Bone marrow (tissue), 2 donors: ENCODE measurements at regions not wholly inside any gene's neighbourhood (a gene's known extent, or its start where the extent isn't known, plus 50 kb on each side); places are given as distances from the start of the nearest gene placed in this dataset.
"Not testable (repeated sequence)": the region's sequence is repeated elsewhere in the genome, so short reads cannot be mapped to it uniquely, and the experiment has no call there.

ENCODE experiments used
- DNase-seq, 2 donors: peaks; one replicate each; lab custom pipeline; 2025; lab: John Stamatoyannopoulos, UW

DNA sequence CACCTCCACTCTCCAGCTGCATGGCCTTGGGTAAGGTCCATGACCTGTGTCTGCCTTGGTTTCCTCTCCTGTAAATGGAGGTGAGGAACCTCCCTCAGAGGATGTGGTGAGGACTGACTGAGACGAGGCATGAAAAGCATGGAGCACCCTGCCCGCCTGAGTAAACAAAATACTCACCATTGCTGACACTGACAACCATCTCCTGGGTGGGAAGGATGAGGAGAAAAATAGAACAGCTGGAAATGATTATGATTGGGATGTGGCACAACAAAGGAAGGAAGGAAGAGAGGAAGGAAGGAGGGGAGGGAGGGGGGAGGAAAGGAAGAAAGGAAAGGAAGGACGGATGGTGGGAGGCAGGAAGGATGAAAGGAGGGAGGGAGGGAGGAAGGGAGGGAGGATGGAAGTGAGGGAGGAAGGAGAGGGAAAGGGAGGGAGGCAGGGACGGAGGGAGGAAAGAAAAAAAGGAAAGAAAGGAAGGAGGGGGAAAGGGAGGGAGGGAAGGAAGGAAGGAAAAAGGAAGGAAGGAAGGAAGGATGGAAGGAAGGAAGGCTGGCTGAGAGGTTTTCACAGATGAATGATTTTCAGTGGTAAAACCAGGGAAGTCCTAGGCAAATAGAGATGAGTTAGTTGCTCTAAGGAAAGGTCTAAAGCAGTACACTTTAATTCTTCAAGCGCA is 276.5 kb upstream of the XYLT1 start:
- no peak for DNase-seq

DNA sequence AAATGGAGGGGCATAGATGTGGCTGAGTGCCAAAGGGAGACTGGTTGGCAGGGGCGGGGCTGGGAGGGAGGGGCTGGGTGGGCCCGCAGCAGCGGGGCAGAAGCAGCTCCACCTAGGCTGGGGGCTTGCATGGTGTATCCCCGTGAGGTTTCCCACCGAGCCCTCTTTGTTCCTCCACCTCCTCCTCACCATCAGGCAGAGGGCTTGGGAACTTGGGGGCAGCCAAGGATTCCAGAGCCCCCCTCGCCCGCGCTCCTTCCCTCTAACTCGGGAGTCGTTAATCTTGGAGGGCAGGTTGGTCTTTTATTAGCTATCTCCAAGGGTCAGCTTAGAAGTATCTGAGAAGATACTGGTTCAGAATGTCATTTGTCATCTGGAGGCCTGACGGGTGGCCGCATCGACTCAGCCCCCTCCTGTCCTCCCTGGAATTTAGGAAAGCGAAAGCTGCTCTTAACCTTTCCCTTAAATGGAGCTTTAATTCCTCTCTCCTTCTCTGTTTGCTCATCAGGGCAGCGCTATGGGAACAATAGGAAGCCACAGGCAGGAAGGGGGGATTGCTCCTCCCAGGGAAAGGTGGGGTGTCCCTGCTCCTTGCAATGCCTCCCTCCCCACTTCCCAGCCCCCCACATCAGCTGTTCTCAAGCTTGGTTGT is 274.3 kb upstream of the XYLT1 start:
- no peak for DNase-seq

DNA sequence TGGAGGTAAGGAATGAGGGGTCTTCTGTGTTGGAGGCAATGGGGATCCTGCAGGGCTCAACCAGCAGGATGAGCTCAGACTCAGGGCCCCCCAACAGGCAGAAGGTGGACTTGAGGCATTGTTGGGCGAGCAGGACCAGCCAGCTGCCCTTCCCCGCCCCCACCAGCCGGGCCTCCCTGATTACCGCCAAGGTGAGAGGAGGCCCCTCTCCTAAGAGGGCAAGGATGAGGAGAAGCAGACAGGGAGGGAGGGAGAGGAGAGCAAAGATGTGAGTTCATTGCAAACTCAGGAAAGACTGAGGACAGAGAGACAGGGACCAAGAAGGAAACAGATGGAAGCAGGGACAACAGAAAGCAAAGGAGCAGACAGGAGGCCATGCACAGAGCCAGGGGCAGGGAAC is 272.8 kb upstream of the XYLT1 start:
- DNase-seq: no peak

DNA sequence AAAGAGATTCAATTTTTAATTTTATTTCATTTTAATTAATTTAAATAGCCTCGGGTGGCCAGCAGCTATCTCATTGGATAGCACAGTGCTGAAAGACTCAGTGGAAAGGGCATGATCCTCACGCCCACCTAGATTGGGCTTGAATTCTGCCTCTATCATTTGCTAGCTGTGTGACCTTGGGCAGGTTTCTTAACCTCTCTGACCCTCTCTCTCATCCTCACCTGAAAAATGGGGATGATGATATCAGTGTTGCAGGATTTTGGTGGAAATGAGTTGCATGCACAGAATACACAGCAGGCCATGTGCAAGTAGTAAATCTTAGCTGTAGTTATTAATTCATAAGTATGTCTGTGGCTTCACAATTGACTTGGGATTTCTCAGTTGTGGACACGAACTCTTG is 272.4 kb upstream of the XYLT1 start:
- DNase-seq: no peak

DNA sequence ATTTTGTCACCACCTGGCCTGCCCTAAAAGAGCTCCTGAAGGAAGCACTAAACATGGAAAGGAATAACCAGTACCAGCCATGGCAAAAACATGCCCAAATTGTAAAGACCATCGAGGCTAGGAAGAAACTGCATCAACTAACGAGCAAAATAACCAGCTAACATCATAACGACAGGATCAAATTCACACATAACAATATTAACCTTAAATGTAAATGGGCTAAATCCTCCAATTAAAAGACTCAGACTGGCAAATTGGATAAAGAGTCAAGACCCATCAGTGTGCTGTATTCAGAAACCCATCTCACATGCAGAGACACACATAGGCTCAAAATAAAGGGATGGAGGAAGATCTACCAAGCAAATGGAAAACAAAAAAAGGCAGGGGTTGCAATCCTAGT is 264.3 kb upstream of the XYLT1 start:
- DNase-seq: not testable (repeated sequence)

DNA sequence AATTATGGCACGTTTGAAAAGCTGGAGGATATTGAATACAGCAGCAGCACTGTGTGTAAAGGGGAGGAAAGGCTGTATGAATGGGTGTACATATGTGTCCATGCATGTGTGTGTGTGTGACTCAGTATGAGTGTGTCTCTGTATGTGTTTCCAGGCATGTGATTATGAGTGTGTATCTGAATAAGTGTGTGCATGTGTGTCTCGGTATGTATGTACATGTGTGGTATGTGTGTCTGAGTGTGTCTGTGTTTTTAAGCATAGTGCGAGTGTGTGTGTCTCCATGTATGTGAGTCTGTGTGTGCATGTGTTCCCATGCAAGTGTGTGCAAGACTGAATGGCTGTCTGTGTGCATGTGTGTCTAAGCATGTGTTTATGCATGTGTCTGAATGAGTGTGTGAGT is 259.1 kb upstream of the XYLT1 start:
- DNase-seq: no peak

DNA sequence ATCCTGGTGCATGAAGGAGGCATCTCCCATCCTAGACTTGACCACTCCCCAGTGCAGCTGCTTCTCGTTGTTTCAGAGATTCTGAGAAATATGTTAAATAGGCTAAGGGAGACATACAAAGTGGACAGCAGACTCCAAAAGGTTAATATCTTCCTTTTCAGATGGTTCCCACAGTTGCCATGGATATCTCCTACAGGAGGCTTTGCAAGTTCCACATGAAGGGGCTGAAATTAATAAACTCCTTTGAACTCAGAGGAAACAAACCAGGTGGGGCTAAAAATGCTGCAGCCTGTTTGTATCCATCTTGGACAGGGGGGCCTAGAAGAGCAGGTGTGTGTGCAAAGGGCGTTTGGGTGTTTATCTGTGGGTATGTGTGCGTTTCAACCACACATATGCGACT is 257.4 kb upstream of the XYLT1 start:
- no peak for DNase-seq

DNA sequence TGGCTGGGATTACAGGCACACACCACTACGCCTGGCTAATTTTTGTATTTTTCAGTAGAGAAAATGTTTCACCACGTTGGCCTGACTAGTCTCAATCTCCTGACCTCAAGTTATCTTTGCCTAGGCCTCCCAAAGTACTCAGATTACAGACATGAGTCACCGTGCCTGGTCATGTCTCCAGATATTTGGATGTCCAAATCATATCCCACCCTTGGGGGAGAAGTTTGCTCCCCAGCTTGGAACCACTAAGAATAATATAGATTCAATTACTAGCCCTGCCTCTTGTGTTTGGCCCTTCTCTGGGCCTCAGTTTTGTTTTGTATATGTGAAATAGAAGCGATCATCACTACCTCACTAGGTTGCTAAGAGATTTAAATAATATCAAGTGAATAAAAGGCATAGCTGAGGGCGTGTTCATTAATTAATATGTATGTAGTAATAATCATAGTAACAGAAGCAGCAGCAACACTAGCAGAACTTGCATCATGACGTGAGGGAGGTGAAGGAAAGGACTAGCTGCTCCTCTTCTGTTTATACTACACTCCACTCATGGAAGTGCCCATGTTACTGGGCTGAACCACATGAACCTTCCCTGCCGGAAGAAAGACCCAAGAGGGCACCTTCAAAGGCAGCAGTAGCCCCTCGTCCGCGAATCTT is 253.6 kb upstream of the XYLT1 start:
- DNase-seq: no peak

DNA sequence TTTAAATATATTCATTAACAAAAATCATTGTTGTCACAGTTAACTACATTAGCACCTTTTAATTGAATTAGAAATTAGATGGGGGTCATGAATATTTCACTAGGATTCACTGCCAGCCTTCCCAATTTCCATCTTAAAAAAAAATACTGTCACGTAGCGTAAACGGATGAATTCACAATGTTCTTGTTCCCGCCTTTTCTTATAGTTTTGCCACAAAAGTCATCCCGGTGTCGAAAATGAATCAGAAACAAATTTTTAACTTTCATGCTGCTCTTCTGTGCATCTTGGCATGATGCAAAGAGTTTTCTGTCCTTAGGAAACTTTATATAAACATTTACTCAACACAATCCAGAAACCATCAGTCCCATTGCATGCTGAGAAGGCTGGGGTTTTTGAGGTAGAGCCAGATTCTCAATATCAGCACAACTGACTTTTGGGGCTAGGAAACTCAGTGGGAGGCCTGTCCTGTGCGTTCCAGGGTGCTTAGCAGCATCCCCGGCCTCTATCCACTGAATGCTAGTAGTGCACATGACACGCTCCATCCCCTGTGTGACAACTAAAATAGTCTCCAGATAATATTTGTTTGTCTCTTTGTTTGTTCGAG is 252.9 kb upstream of the XYLT1 start:
- no peak for DNase-seq

DNA sequence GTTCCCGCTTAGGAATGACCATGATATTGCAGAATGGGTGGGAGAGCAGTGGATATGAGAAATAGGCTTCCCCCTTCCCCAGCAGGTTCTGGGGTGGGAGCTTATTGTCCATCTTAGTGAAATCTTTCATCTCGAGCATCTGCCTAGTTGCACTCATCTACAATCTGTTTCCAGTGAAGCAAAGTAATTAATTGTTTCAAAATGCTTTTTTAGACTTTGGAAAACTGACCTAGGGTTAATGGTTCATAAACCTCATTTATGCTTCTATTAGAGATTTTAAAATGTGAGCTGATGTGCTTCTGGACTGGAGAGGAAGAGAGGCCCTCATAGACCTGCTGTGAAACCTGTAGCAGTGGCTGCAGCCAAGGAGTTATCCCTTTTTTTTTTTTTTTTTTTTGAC is 247.7 kb upstream of the XYLT1 start:
- no peak for DNase-seq

DNA sequence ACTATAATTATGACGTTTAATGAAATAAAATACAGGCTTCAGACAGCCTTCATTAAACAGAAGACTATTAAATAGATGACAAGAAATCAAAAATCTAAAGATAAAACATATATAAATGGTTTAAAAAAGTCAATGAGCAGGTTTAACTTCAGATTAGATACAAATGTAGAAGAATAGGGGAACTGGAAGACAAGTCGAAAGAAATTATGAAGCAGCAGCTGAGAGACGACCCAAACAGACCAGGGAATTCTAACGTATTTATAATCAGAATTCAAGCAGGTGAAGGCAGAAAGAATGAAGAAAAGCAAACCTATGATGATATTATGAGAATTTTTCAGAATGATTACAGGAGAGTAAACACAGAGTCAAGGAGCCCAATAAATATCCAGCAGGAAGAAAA is 235.1 kb upstream of the XYLT1 start:
- no peak for DNase-seq

DNA sequence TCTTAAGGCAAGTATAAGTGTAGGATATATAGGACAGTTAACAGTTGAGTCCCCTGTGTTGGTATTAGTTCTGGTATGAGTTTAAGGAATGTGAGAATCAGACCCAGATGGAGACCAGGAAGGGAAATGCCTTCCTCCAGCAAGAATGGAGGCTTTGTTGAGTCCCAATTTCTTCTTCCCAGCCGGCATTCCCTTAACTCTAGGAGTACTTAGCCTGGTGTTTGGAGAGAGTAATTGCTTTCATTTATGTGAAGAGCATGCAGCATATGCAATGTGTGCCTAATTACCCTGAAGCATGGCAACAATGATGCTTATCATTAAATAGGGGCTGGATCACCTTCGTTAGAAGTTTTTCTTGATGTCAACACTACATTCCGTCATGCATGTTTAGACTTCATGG is 225.9 kb upstream of the XYLT1 start:
- DNase-seq: no peak

DNA sequence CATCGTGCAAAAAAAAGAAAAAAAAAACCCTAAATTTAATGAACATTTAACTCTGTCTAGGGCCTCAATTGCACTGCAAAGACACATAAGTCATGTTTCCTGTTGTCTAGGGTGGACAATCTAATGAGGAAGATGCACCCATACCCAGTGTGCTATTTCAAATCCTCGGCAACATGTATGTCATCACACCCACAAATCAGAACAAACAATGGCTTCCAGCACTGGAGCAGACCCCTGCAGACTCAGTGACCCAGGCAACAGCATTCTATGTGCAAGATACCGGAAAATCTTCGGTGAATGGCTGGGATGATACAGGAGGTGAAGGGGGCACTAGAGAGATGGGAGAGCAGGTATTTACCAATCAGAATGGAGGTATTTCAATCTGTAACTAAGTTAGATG is 221.7 kb upstream of the XYLT1 start:
- no peak for DNase-seq

DNA sequence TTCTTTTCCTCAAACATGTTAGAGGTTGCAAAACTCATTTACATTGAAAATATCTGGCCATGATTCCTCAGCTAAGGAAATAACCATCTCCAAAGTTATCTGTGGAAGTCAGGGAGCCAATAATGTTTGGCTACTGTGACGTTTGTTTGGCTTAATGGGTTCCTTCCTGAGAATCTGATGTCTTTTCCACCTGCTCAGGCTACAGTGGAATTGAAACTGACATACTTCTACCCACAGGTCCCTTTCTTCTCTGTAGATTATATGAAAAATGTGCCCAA is 221.1 kb upstream of the XYLT1 start:
- DNase-seq: no peak

DNA sequence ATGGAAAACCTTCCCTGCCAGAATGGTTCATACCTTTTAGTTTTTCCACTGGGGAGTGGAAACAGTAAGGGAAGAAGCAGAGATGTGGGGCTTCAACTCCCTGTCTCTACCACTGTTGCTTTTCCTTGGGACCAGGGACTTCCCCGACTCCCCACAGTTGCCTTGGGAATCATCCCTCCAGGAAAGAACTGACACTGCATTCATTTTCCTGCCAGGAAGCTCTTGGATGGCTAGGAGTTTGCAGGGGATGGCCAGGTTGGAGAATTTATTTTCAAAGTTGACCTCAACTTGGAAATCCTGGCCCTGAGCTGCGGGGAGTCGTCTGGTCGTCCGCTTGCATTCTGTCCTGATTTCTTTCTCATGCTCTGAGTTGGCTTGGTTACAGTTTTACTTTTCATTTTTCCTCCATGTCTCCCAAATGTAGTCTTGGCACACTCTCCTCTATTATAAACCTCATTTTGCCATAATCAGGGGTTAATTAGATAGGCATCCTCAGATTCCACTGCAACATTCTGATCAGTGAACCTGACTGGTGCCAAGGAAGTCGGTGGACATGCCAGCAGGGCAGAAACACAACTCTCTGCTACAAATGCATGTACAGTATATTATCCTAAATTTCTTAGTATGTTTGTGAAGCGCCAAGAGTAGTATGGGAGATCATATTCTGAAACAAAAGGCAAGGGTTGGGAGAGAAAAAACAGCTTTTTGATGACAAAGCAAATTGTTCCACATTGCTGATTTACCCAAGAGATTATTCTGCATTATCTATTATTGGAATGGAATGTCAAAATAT is 220.5 kb upstream of the XYLT1 start:
- DNase-seq: no peak

DNA sequence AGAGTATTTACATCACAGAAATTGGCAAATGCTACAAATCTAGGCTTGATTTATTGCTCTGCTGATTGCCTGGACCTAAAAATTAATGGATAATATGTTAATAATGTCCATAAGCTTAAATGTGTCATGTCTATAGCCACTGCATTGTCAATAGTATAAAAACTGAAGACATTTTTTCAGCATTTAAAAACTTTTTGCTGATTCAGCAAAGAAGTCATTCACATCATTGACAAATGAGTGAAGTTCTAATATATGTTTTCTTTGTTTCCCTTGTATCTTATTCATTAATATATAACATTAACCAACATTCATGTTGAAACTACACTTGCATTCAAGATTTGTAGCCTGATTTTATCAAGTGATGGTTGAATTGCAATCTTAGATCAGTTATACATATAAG is 214.7 kb upstream of the XYLT1 start:
- DNase-seq: no peak

DNA sequence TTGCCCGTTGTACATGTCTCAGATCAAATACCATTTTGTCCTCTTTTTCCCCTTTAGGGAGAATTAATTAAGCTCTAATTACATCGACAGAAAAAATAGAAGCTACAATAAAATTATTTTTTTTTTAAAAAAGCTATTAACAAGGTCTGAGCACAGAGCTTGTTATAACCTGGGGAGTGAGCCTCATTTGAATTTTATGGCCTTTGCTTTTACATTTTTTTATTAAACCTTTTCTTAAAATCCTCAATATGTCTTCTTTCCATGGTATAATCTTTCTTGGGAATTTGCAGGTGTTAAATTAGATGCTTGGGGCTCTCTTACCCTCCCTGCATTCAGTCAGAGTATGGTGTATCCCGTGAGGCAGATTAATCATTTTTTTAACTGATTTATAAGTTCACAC is 212.5 kb upstream of the XYLT1 start:
- DNase-seq: no peak

DNA sequence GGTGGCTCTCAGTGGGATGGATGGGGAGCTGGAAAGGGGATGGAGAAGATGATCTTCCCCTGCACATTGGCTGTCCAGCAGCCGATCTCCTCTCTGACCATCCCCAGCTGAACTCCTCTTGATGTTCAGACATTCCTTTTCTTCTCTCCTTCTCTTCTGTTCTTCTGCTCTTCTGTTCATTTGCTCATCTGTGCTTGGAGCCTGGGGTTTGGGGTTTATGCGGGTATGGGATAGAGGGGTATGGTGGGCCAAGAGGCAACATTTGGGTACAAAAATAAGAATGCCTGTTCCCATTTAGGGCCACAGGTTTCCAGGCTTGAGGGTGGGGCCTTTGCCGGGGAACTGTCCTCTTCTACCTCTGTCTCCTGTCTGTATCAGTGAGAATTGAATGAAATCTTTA is 205.4 kb upstream of the XYLT1 start:
- DNase-seq: no peak

DNA sequence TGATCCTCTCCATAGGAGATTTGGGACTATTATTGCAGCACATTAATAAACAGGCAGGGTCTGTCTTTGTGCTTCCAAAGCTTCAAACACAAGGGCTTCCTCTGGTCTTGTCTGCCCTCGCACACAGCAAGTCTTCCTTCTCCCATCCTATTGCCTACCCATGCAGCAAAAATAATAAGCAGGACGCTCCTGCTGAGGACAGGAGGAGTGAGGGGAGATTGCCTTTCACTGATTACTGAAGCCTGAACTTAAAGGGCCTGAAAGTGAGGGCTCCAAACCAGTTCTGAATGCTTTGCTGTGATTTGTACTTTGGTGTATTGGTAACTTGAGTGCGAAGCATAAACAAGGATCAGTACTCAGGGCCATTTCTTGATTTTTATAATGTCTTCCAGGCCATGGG is 197.6 kb upstream of the XYLT1 start:
- no peak for DNase-seq

DNA sequence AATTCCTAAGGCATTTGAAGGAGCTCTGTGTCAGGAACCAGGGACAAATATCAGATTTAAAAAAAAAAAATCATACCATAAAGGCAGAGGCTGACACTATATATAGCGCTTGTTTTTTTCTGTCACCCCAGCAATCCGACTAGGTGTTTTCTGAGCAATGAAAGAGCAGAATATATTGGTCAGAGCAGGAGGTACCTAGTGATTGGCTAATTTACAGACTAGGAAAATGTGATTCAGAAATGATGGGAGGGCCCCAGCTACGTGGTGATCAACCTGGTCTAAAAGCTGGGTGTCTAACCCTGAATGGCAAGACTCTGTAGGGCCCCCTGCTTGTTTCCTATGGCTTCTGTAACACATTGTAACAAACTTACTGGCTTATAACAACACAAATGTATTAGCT is 195.5 kb upstream of the XYLT1 start:
- no peak for DNase-seq

DNA sequence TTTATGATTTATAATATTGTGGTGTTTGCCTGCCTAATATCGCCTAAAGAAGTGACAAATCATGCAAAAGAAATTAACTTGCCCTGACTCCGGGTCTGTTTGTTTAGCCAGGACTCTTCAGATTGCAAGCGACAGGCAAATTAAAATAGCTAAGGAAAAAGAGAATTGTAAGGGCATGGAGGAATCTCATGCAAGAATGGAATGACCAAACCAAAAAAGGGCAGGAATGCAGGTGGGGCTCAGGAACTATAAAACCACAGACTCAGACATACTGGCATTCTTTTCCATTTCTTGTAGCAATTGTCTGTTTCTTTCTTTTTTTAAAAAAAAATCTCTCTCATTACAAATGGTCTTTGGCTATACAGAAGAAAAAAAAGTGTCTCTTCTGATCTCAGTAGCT is 188.1 kb upstream of the XYLT1 start:
- no peak for DNase-seq

DNA sequence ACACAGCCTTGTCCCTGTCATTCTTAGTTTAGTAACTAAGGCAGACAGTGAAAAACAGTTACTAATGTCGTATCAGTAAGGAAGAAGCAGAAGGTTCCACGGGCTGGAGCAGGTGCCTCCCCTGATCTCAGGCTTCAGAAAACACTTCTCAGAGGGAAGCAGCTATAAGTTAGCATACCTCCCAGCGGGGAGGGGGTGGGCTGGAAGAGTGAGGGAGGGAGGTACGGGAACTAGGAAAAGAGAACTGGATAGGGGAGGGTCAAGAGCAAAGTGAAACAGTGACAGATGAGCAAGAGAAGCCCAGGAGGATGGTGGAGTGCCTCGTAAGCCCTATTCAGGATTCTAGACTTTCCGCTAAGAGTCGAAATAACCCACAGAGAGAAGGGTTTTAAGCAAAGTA is 186.3 kb upstream of the XYLT1 start:
- no peak for DNase-seq

DNA sequence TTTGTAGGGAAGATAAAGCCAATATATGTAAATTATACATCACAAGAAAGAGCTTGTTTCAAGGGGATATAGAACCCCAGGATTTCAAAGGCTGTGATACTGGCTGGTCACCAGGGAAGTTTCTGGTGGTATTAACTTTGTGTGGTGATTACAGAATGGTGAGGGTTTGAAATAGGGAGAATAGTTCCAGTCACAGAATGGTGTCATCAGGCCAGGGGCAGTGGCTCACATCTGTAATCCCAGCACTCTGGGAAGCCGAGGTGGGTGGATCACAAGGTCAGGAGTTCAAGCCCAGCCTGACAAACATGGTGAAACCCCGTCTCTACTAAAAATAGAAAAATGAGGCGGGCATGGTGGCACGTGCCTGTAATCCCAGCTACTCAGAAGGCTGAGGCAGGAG is 183.8 kb upstream of the XYLT1 start:
- DNase-seq: no peak
